Testis (tissue), 2 donors: ENCODE measurements at regions not wholly inside any gene's neighbourhood (a gene's known extent, or its start where the extent isn't known, plus 50 kb on each side); places are given as distances from the start of the nearest gene placed in this dataset.

ENCODE experiments used
- POLR2A ChIP-seq: fragments of 450-650 bp; IDR thresholded peaks from one replicate; pipeline ENCODE4 v1.6.1; 2017; ENCODE audit warnings: antibody characterized with exemption, mild to moderate bottlenecking, moderate library complexity
- TF ChIP-seq, protein P1 (sequence below), 3 experiments: fragments of 450-650 bp in 2 of 3; fragments of 200-600 bp in 1 of 3; sonication (generic) in 1 of 3; IDR thresholded peaks; one replicate each; pipeline ENCODE4 v1.5.1; 2016 to 2019; ENCODE audit warnings: antibody characterized with exemption in 3 of 3, mild to moderate bottlenecking in 2 of 3, moderate library complexity in 1 of 3

DNA sequence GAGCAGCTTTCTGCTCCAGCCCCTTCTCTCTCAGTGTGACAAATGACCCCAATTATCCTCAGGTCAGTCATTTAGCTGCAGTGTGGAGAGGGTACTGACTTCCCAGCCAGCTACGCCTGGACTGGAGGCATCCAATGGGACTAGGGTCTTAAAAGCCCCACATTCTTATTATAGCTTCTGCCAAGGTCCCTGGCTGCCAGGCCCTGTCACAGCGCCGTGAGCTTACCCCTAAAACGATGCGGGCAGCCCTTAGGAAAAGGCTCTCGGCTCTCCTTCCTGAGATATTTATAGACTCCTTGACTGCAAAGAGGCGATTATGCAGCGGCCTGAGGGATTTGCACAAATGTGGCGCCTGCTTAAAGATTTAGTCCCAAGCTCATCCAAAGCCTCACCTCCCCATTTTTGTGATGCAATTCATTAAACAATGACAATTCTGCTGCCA lies 69.2 kb upstream of the EDAR start:
- TF ChIP-seq, protein P1, sequence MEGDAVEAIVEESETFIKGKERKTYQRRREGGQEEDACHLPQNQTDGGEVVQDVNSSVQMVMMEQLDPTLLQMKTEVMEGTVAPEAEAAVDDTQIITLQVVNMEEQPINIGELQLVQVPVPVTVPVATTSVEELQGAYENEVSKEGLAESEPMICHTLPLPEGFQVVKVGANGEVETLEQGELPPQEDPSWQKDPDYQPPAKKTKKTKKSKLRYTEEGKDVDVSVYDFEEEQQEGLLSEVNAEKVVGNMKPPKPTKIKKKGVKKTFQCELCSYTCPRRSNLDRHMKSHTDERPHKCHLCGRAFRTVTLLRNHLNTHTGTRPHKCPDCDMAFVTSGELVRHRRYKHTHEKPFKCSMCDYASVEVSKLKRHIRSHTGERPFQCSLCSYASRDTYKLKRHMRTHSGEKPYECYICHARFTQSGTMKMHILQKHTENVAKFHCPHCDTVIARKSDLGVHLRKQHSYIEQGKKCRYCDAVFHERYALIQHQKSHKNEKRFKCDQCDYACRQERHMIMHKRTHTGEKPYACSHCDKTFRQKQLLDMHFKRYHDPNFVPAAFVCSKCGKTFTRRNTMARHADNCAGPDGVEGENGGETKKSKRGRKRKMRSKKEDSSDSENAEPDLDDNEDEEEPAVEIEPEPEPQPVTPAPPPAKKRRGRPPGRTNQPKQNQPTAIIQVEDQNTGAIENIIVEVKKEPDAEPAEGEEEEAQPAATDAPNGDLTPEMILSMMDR (IDR thresholded peaks at IDR 0.05) = no peak
- no peak for TF ChIP-seq POLR2A
